ENCODE measurements at regions not wholly inside any gene's neighbourhood (a gene's known extent, or its start where the extent isn't known, plus 50 kb on each side); places are given as distances from the start of the nearest gene placed in this dataset.

DNA sequence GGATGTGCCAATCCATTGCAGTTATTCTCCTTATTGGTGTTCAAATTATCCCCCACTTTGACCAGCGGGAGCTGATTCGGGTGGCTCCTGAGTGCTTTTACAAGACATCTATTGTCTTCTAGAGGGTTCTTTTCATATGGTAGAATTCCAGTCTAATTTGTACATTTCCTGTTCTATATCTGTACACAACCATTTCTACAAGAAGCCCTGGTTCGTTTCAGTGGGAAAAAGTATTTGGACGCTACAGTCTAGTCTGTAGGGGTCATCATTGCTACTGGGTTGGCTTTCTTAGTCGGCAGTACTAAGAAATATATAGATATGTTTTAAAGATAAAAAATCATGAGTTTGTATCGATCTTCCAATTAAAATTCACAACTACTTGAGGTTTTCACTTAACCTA is 262.6 kb downstream of the MAP2K6 start:
- TF ChIP-seq, protein P1, sequence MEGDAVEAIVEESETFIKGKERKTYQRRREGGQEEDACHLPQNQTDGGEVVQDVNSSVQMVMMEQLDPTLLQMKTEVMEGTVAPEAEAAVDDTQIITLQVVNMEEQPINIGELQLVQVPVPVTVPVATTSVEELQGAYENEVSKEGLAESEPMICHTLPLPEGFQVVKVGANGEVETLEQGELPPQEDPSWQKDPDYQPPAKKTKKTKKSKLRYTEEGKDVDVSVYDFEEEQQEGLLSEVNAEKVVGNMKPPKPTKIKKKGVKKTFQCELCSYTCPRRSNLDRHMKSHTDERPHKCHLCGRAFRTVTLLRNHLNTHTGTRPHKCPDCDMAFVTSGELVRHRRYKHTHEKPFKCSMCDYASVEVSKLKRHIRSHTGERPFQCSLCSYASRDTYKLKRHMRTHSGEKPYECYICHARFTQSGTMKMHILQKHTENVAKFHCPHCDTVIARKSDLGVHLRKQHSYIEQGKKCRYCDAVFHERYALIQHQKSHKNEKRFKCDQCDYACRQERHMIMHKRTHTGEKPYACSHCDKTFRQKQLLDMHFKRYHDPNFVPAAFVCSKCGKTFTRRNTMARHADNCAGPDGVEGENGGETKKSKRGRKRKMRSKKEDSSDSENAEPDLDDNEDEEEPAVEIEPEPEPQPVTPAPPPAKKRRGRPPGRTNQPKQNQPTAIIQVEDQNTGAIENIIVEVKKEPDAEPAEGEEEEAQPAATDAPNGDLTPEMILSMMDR (IDR thresholded peaks at IDR 0.05 in 4 of 5, conservative IDR thresholded peaks at IDR 0.05 in 1 of 5), result no peak
- no peak for TF ChIP-seq POLR2A (IDR thresholded peaks at IDR 0.05)
